ENCODE measurements at regions not wholly inside any gene's neighbourhood (a gene's known extent, or its start where the extent isn't known, plus 50 kb on each side); places are given as distances from the start of the nearest gene placed in this dataset.

DNA sequence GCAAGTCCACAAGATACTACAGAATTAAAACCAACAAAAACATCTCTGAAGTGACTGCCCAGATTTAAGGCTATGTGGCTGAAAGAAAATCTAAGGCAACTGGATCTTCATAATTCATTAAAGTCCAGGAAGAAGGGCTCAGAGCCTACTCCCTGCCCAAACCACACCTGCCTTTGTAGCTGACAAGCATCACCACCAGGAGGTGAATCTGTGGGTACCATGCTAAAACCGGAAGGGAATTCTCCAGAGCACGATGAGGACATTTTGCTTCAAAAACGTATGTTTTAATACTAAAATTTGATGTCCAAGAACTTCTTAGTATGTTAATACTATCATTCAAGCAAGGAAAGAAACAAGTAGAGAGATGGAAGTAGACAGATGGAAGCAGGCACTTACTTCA, 495.9 kb upstream of the NECTIN3 start:
- TF ChIP-seq, protein P1, sequence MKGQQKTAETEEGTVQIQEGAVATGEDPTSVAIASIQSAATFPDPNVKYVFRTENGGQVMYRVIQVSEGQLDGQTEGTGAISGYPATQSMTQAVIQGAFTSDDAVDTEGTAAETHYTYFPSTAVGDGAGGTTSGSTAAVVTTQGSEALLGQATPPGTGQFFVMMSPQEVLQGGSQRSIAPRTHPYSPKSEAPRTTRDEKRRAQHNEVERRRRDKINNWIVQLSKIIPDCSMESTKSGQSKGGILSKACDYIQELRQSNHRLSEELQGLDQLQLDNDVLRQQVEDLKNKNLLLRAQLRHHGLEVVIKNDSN (IDR thresholded peaks at IDR 0.05), result no peak
- TF ChIP-seq, protein P2, sequence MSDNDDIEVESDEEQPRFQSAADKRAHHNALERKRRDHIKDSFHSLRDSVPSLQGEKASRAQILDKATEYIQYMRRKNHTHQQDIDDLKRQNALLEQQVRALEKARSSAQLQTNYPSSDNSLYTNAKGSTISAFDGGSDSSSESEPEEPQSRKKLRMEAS (IDR thresholded peaks at IDR 0.05), result no peak
- TF ChIP-seq TCF12 (IDR thresholded peaks at IDR 0.05; ENCODE audit: low read depth) (no peak), EP300 (IDR thresholded peaks at IDR 0.05; ENCODE audit: borderline replicate concordance) (no peak), TAF1 (IDR thresholded peaks at IDR 0.05; ENCODE audit: low read depth) (no peak), YY1 (IDR thresholded peaks at IDR 0.05; ENCODE audit: low read depth) (no peak), CREB1 (IDR thresholded peaks at IDR 0.05; ENCODE audit: low read depth) (no peak), TEAD4 (IDR thresholded peaks at IDR 0.05) (no peak), CEBPB (IDR thresholded peaks at IDR 0.05) (no peak), ZBTB7A (IDR thresholded peaks at IDR 0.05; ENCODE audit: low read depth) (no peak)
- TF ChIP-seq, protein P3, sequence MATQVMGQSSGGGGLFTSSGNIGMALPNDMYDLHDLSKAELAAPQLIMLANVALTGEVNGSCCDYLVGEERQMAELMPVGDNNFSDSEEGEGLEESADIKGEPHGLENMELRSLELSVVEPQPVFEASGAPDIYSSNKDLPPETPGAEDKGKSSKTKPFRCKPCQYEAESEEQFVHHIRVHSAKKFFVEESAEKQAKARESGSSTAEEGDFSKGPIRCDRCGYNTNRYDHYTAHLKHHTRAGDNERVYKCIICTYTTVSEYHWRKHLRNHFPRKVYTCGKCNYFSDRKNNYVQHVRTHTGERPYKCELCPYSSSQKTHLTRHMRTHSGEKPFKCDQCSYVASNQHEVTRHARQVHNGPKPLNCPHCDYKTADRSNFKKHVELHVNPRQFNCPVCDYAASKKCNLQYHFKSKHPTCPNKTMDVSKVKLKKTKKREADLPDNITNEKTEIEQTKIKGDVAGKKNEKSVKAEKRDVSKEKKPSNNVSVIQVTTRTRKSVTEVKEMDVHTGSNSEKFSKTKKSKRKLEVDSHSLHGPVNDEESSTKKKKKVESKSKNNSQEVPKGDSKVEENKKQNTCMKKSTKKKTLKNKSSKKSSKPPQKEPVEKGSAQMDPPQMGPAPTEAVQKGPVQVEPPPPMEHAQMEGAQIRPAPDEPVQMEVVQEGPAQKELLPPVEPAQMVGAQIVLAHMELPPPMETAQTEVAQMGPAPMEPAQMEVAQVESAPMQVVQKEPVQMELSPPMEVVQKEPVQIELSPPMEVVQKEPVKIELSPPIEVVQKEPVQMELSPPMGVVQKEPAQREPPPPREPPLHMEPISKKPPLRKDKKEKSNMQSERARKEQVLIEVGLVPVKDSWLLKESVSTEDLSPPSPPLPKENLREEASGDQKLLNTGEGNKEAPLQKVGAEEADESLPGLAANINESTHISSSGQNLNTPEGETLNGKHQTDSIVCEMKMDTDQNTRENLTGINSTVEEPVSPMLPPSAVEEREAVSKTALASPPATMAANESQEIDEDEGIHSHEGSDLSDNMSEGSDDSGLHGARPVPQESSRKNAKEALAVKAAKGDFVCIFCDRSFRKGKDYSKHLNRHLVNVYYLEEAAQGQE (IDR thresholded peaks at IDR 0.05; ENCODE audit: low read depth), result no peak

Measured in Ishikawa (cell line).